ENCODE measurements at regions not wholly inside any gene's neighbourhood (a gene's known extent, or its start where the extent isn't known, plus 50 kb on each side); places are given as distances from the start of the nearest gene placed in this dataset.

- no peak overlapping the region for H3K4me3 ChIP-seq (replicated peaks in 1 of 2; ENCODE audit: low read depth in 1 of 2, low read length in 2 of 2)
- no TSS peak for BruUV-seq (replicated peaks)
- POLR2A ChIA-PET: no interaction called here
- DNase-seq (ENCODE audit: low read depth, low spot score) (no peak), ATAC-seq (no peak)
- H3K9me3 ChIP-seq (ENCODE audit: control insufficient read depth in 1 of 2, insufficient read depth in 1 of 2, low read depth in 1 of 2, low read length in 2 of 2): no peaks in the 10 kb centered on the region
- H3K27ac ChIP-seq (ENCODE audit: low read depth, low read length): no peak overlapping the region
- CTCF ChIA-PET: no interaction called here
- no peak overlapping the region for H3K4me2 ChIP-seq (ENCODE audit: low read length)
- no peaks in the 10 kb centered on the region for H3K4me1 ChIP-seq (ENCODE audit: control insufficient read depth in 1 of 2, insufficient read depth in 2 of 2, low read length in 2 of 2)
- RAD21 ChIA-PET (ENCODE audit: low non-redundant PET in 1 of 2, low total read pairs in 2 of 2, uncharacterized antibody in 2 of 2, unreplicated experiment in 2 of 2): no interaction called here
- intact Hi-C loops (cut with micrococcal nuclease): no loop called here
- no peaks in the 10 kb centered on the region for H3K9me2 ChIP-seq (ENCODE audit: insufficient read depth)
- H3K36me3 ChIP-seq (ENCODE audit: control insufficient read depth in 1 of 2, insufficient read depth in 2 of 2, low read length in 2 of 2): no peaks in the 10 kb centered on the region
- TF ChIP-seq ELF1 (IDR thresholded peaks at IDR 0.05; ENCODE audit: borderline replicate concordance, low read depth): no peak
- TF ChIP-seq ATF3 (IDR thresholded peaks at IDR 0.05): no peak
- TF ChIP-seq TCF7L2 (IDR thresholded peaks at IDR 0.05; ENCODE audit: borderline replicate concordance, extremely low read depth, insufficient read depth, insufficient read length): no peak
- TF ChIP-seq CEBPB (IDR thresholded peaks at IDR 0.05; ENCODE audit: low read depth): no peak
- TF ChIP-seq CBX3 (IDR thresholded peaks at IDR 0.05; ENCODE audit: low read depth): no peak
- no peak for TF ChIP-seq SRF (IDR thresholded peaks at IDR 0.05; ENCODE audit: low read depth)
- no peak for TF ChIP-seq EGR1 (IDR thresholded peaks at IDR 0.05; ENCODE audit: low read depth)
- TF ChIP-seq POLR2AphosphoS5 (IDR thresholded peaks at IDR 0.05; ENCODE audit: low read depth, low read length): no peak
- no peak for TF ChIP-seq SP1 (IDR thresholded peaks at IDR 0.05; ENCODE audit: low read depth)
- no peak for TF ChIP-seq ZNF274 (IDR thresholded peaks at IDR 0.05; ENCODE audit: low read depth, low read length)
- TF ChIP-seq, protein P1, sequence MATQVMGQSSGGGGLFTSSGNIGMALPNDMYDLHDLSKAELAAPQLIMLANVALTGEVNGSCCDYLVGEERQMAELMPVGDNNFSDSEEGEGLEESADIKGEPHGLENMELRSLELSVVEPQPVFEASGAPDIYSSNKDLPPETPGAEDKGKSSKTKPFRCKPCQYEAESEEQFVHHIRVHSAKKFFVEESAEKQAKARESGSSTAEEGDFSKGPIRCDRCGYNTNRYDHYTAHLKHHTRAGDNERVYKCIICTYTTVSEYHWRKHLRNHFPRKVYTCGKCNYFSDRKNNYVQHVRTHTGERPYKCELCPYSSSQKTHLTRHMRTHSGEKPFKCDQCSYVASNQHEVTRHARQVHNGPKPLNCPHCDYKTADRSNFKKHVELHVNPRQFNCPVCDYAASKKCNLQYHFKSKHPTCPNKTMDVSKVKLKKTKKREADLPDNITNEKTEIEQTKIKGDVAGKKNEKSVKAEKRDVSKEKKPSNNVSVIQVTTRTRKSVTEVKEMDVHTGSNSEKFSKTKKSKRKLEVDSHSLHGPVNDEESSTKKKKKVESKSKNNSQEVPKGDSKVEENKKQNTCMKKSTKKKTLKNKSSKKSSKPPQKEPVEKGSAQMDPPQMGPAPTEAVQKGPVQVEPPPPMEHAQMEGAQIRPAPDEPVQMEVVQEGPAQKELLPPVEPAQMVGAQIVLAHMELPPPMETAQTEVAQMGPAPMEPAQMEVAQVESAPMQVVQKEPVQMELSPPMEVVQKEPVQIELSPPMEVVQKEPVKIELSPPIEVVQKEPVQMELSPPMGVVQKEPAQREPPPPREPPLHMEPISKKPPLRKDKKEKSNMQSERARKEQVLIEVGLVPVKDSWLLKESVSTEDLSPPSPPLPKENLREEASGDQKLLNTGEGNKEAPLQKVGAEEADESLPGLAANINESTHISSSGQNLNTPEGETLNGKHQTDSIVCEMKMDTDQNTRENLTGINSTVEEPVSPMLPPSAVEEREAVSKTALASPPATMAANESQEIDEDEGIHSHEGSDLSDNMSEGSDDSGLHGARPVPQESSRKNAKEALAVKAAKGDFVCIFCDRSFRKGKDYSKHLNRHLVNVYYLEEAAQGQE (IDR thresholded peaks at IDR 0.05; ENCODE audit: low read depth): no peak
- no peak for TF ChIP-seq ZBTB33 (IDR thresholded peaks at IDR 0.05; ENCODE audit: extremely low read depth, insufficient replicate concordance, low read length)
- TF ChIP-seq YY1 (IDR thresholded peaks at IDR 0.05; ENCODE audit: extremely low read depth, insufficient replicate concordance, low read depth, low read length): no peak
- no peak for TF ChIP-seq CTCF (IDR thresholded peaks at IDR 0.05 in 2 of 3, conservative IDR thresholded peaks at IDR 0.05 in 1 of 3; ENCODE audit: borderline replicate concordance in 1 of 3, insufficient read depth in 1 of 3, low read depth in 2 of 3, low read length in 2 of 3)
- TF ChIP-seq EZH2phosphoT487 (IDR thresholded peaks at IDR 0.05; ENCODE audit: borderline replicate concordance): no peak
- no peak for TF ChIP-seq RAD21 (IDR thresholded peaks at IDR 0.05; ENCODE audit: low read depth)
- H3K27me3 ChIP-seq (ENCODE audit: insufficient read depth, low read length): no peaks in the 10 kb centered on the region
- no peak overlapping the region for H3K9ac ChIP-seq (ENCODE audit: low read length)
- H2AFZ ChIP-seq (ENCODE audit: low read depth, low read length, poor library complexity, severe bottlenecking): no peak overlapping the region
- no peaks in the 10 kb centered on the region for H4K20me1 ChIP-seq (ENCODE audit: insufficient read depth)
- H3K79me2 ChIP-seq (ENCODE audit: insufficient read depth, low read length): no peaks in the 10 kb centered on the region
These were observed 313.6 kb upstream of the CD180 start for GRCh38 chr5:67510204-67510603.
